ENCODE measurements at regions not wholly inside any gene's neighbourhood (a gene's known extent, or its start where the extent isn't known, plus 50 kb on each side); places are given as distances from the start of the nearest gene placed in this dataset.
"Not testable (repeated sequence)": the region's sequence is repeated elsewhere in the genome, so short reads cannot be mapped to it uniquely, and the experiment has no call there.

- no peak overlapping the region for H3K27ac ChIP-seq
- no peaks in the 10 kb centered on the region for H3K36me3 ChIP-seq
- H3K4me2 ChIP-seq: peak overlapping the region; percentile 73
- H3K9ac ChIP-seq: no peak overlapping the region
- no peak overlapping the region for H3K27ac Mint-ChIP-seq
- H3K9me3 Mint-ChIP-seq: peaks cover 3% of the 10 kb centered on the region
- H2AFZ ChIP-seq (replicated peaks): no peak overlapping the region
- peaks cover 16% of the 10 kb centered on the region for H4K20me1 ChIP-seq (ENCODE audit: low read depth)
- peak overlapping the region; percentile 74 for H3K4me3 Mint-ChIP-seq
- H3K27me3 ChIP-seq: peaks cover 92% of the 10 kb centered on the region
- peaks cover 20% of the 10 kb centered on the region for H3K27me3 Mint-ChIP-seq (ENCODE audit: insufficient read depth, low read depth)
- no peaks in the 10 kb centered on the region for H3K79me2 ChIP-seq (ENCODE audit: low read depth)
- DNase-seq (ENCODE audit: low spot score): no peak
- TF ChIP-seq, protein P1, sequence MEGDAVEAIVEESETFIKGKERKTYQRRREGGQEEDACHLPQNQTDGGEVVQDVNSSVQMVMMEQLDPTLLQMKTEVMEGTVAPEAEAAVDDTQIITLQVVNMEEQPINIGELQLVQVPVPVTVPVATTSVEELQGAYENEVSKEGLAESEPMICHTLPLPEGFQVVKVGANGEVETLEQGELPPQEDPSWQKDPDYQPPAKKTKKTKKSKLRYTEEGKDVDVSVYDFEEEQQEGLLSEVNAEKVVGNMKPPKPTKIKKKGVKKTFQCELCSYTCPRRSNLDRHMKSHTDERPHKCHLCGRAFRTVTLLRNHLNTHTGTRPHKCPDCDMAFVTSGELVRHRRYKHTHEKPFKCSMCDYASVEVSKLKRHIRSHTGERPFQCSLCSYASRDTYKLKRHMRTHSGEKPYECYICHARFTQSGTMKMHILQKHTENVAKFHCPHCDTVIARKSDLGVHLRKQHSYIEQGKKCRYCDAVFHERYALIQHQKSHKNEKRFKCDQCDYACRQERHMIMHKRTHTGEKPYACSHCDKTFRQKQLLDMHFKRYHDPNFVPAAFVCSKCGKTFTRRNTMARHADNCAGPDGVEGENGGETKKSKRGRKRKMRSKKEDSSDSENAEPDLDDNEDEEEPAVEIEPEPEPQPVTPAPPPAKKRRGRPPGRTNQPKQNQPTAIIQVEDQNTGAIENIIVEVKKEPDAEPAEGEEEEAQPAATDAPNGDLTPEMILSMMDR (IDR thresholded peaks at IDR 0.05): no peak
- TF ChIP-seq EZH2phosphoT487 (IDR thresholded peaks at IDR 0.05) (no peak), EZH2 (IDR thresholded peaks at IDR 0.05) (no peak)
- peak overlapping the region; percentile 41 for H3K4me3 ChIP-seq
- no peaks in the 10 kb centered on the region for H3K9me3 ChIP-seq (ENCODE audit: low read depth)
- H3F3A ChIP-seq (ENCODE audit: low read depth): peaks cover 27% of the 10 kb centered on the region
- H3K4me1 Mint-ChIP-seq: peaks cover 30% of the 10 kb centered on the region
- peaks cover 18% of the 10 kb centered on the region for H3K4me1 ChIP-seq
- H3K36me3 Mint-ChIP-seq: no peaks in the 10 kb centered on the region
Observed at GRCh38 chrX:500481-501010, 113.8 kb upstream of the PPP2R3B start.

- H3K4me2 ChIP-seq: no peak overlapping the region
- no peak overlapping the region for H3K27ac ChIP-seq
- DNase-seq (ENCODE audit: low spot score): no peak
- Mint-ChIP-seq H3K27me3 (ENCODE audit: insufficient read depth, low read depth) (peaks cover 25% of the 10 kb centered on the region), H3K9me3 (peaks cover 11% of the 10 kb centered on the region), H3K4me3 (no peak overlapping the region), H3K27ac (no peak overlapping the region), H3K36me3 (no peaks in the 10 kb centered on the region), H3K4me1 (peaks cover 6% of the 10 kb centered on the region)
- peaks cover 70% of the 10 kb centered on the region for H3K27me3 ChIP-seq
- H3K4me1 ChIP-seq: no peaks in the 10 kb centered on the region
- H3K36me3 ChIP-seq: no peaks in the 10 kb centered on the region
- TF ChIP-seq EZH2phosphoT487 (IDR thresholded peaks at IDR 0.05) (no peak), EZH2 (IDR thresholded peaks at IDR 0.05) (no peak)
- TF ChIP-seq, protein P1 (IDR thresholded peaks at IDR 0.05): no peak
- H3K9ac ChIP-seq: no peak overlapping the region
- peaks cover 10% of the 10 kb centered on the region for H3F3A ChIP-seq (ENCODE audit: low read depth)
- H2AFZ ChIP-seq (replicated peaks): no peak overlapping the region
- H3K79me2 ChIP-seq (ENCODE audit: low read depth): no peaks in the 10 kb centered on the region
- H3K9me3 ChIP-seq (ENCODE audit: low read depth): no peaks in the 10 kb centered on the region
- no peak overlapping the region for H3K4me3 ChIP-seq
- no peaks in the 10 kb centered on the region for H4K20me1 ChIP-seq (ENCODE audit: low read depth)
Observed at GRCh38 chrX:506341-506740, 119.6 kb upstream of the PPP2R3B start.

- Mint-ChIP-seq H3K27ac (no peak overlapping the region), H3K36me3 (no peaks in the 10 kb centered on the region), H3K4me3 (no peak overlapping the region), H3K9me3 (peaks cover 7% of the 10 kb centered on the region), H3K4me1 (peaks cover 3% of the 10 kb centered on the region), H3K27me3 (ENCODE audit: insufficient read depth, low read depth) (peaks cover 13% of the 10 kb centered on the region)
- no peaks in the 10 kb centered on the region for H3K36me3 ChIP-seq
- no peak for DNase-seq (ENCODE audit: low spot score)
- no peak overlapping the region for H3K9ac ChIP-seq
- TF ChIP-seq, protein P1 (IDR thresholded peaks at IDR 0.05): no peak
- TF ChIP-seq EZH2phosphoT487 (IDR thresholded peaks at IDR 0.05) (no peak), EZH2 (IDR thresholded peaks at IDR 0.05) (no peak)
- no peaks in the 10 kb centered on the region for H3K79me2 ChIP-seq (ENCODE audit: low read depth)
- H3K4me3 ChIP-seq: no peak overlapping the region
- no peaks in the 10 kb centered on the region for H4K20me1 ChIP-seq (ENCODE audit: low read depth)
- H3F3A ChIP-seq (ENCODE audit: low read depth): no peaks in the 10 kb centered on the region
- H3K9me3 ChIP-seq (ENCODE audit: low read depth): no peaks in the 10 kb centered on the region
- H3K4me2 ChIP-seq: no peak overlapping the region
- no peak overlapping the region for H3K27ac ChIP-seq
- H3K27me3 ChIP-seq: peaks cover 58% of the 10 kb centered on the region
- no peaks in the 10 kb centered on the region for H3K4me1 ChIP-seq
- no peak overlapping the region for H2AFZ ChIP-seq (replicated peaks)
Observed at GRCh38 chrX:508163-508562, 121.5 kb upstream of the PPP2R3B start.

GRCh38 chrX:508821-509220, 121.8 kb upstream of the SHOX start:
- H3K36me3 ChIP-seq; H2AFZ ChIP-seq (replicated peaks); H3K4me1 Mint-ChIP-seq; H3K4me3 ChIP-seq; H3K9me3 ChIP-seq (ENCODE audit: low read depth); DNase-seq (ENCODE audit: low spot score); H3K4me2 ChIP-seq; H3F3A ChIP-seq (ENCODE audit: low read depth); H3K9me3 Mint-ChIP-seq; H3K27ac Mint-ChIP-seq; H3K36me3 Mint-ChIP-seq; H3K4me3 Mint-ChIP-seq; H3K27ac ChIP-seq; H3K9ac ChIP-seq; H3K4me1 ChIP-seq; H4K20me1 ChIP-seq (ENCODE audit: low read depth); H3K79me2 ChIP-seq (ENCODE audit: low read depth): not testable (repeated sequence)
- peaks cover 13% of the 10 kb centered on the region for H3K27me3 Mint-ChIP-seq (ENCODE audit: insufficient read depth, low read depth)
- peaks cover 51% of the 10 kb centered on the region for H3K27me3 ChIP-seq

- not testable (repeated sequence) for H3F3A ChIP-seq (ENCODE audit: low read depth); H3K9ac ChIP-seq; H3K4me3 ChIP-seq; H3K9me3 Mint-ChIP-seq; H3K4me2 ChIP-seq; H4K20me1 ChIP-seq (ENCODE audit: low read depth); H3K9me3 ChIP-seq (ENCODE audit: low read depth); DNase-seq (ENCODE audit: low spot score); H3K4me1 Mint-ChIP-seq; H3K36me3 ChIP-seq; H3K36me3 Mint-ChIP-seq; H3K27ac ChIP-seq; H3K79me2 ChIP-seq (ENCODE audit: low read depth); H3K4me1 ChIP-seq; H3K27ac Mint-ChIP-seq; H2AFZ ChIP-seq (replicated peaks); H3K4me3 Mint-ChIP-seq
- peaks cover 15% of the 10 kb centered on the region for H3K27me3 Mint-ChIP-seq (ENCODE audit: insufficient read depth, low read depth)
- H3K27me3 ChIP-seq: peaks cover 41% of the 10 kb centered on the region
Observed at GRCh38 chrX:511089-511488, 119.5 kb upstream of the SHOX start.

Data from neural progenitor cell (in vitro differentiated cells).